ENCODE measurements at regions not wholly inside any gene's neighbourhood (a gene's known extent, or its start where the extent isn't known, plus 50 kb on each side); places are given as distances from the start of the nearest gene placed in this dataset.

GRCh38 chr15:46861796-46862195 lies 855.5 kb upstream of the SEMA6D start:
- no peaks in the 10 kb centered on the region for H3K36me3 ChIP-seq
- no peak overlapping the region for H3K4me3 ChIP-seq (ENCODE audit: low read depth, low read length)
- H3K9me3 ChIP-seq (ENCODE audit: severe bottlenecking) = no peaks in the 10 kb centered on the region
- H3K27ac ChIP-seq = no peak overlapping the region
- DNase-seq = no peak
- no peaks in the 10 kb centered on the region for H3K27me3 ChIP-seq (ENCODE audit: insufficient read depth, low read depth, severe bottlenecking)
- TF ChIP-seq, protein P1, sequence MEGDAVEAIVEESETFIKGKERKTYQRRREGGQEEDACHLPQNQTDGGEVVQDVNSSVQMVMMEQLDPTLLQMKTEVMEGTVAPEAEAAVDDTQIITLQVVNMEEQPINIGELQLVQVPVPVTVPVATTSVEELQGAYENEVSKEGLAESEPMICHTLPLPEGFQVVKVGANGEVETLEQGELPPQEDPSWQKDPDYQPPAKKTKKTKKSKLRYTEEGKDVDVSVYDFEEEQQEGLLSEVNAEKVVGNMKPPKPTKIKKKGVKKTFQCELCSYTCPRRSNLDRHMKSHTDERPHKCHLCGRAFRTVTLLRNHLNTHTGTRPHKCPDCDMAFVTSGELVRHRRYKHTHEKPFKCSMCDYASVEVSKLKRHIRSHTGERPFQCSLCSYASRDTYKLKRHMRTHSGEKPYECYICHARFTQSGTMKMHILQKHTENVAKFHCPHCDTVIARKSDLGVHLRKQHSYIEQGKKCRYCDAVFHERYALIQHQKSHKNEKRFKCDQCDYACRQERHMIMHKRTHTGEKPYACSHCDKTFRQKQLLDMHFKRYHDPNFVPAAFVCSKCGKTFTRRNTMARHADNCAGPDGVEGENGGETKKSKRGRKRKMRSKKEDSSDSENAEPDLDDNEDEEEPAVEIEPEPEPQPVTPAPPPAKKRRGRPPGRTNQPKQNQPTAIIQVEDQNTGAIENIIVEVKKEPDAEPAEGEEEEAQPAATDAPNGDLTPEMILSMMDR (IDR thresholded peaks at IDR 0.05; ENCODE audit: low read depth, low read length) = no peak

- H3K27ac ChIP-seq = no peak overlapping the region
- H3K27me3 ChIP-seq (ENCODE audit: insufficient read depth, low read depth, severe bottlenecking) = no peaks in the 10 kb centered on the region
- H3K9me3 ChIP-seq (ENCODE audit: severe bottlenecking) = no peaks in the 10 kb centered on the region
- TF ChIP-seq, protein P1 (IDR thresholded peaks at IDR 0.05; ENCODE audit: low read depth, low read length) = no peak
- H3K36me3 ChIP-seq = no peaks in the 10 kb centered on the region
- no peak overlapping the region for H3K4me3 ChIP-seq (ENCODE audit: low read depth, low read length)
- no peak for DNase-seq
Measured at GRCh38 chr15:46865155-46865554, 852.1 kb upstream of the SEMA6D start.

- TF ChIP-seq, protein P1 (IDR thresholded peaks at IDR 0.05; ENCODE audit: low read depth, low read length) = no peak
- no peak for DNase-seq
- H3K9me3 ChIP-seq (ENCODE audit: severe bottlenecking) = peaks cover 3% of the 10 kb centered on the region
- no peak overlapping the region for H3K27ac ChIP-seq
- no peaks in the 10 kb centered on the region for H3K36me3 ChIP-seq
- no peak overlapping the region for H3K4me3 ChIP-seq (ENCODE audit: low read depth, low read length)
- H3K27me3 ChIP-seq (ENCODE audit: insufficient read depth, low read depth, severe bottlenecking) = no peaks in the 10 kb centered on the region
Measured at GRCh38 chr15:46872286-46872980, 844.9 kb upstream of the SEMA6D start.

DNA sequence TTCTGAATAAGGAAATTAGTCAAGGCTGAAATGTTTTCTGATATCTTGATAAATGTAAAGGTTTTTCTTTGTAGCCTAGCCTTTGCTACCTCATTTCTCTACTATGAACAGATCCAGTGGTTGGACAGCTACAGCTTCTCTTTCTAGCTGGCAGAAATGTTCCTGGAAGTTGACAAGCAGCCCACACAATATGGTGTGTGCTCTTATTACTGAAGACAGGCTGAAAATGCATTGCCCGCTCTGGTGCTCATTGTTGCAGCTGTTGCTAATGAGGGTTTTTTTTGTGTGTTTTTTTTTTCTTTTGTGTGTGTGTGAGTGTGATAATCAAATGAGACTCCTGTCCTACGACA lies 844.3 kb upstream of the SEMA6D start:
- DNase-seq = no peak
- H3K27me3 ChIP-seq (ENCODE audit: insufficient read depth, low read depth, severe bottlenecking) = no peaks in the 10 kb centered on the region
- H3K36me3 ChIP-seq = no peaks in the 10 kb centered on the region
- peaks cover 3% of the 10 kb centered on the region for H3K9me3 ChIP-seq (ENCODE audit: severe bottlenecking)
- TF ChIP-seq, protein P1 (IDR thresholded peaks at IDR 0.05; ENCODE audit: low read depth, low read length) = no peak
- H3K27ac ChIP-seq = no peak overlapping the region
- H3K4me3 ChIP-seq (ENCODE audit: low read depth, low read length) = no peak overlapping the region

- DNase-seq = no peak
- peaks cover 3% of the 10 kb centered on the region for H3K9me3 ChIP-seq (ENCODE audit: severe bottlenecking)
- H3K27me3 ChIP-seq (ENCODE audit: insufficient read depth, low read depth, severe bottlenecking) = no peaks in the 10 kb centered on the region
- TF ChIP-seq, protein P1 (IDR thresholded peaks at IDR 0.05; ENCODE audit: low read depth, low read length) = no peak
- H3K27ac ChIP-seq = no peak overlapping the region
- H3K4me3 ChIP-seq (ENCODE audit: low read depth, low read length) = no peak overlapping the region
- H3K36me3 ChIP-seq = no peaks in the 10 kb centered on the region
Measured at GRCh38 chr15:46879032-46879770, 838.1 kb upstream of the SEMA6D start.

Data from WERI-Rb-1 (cell line).